NAMALWA (cell line): ENCODE measurements at regions not wholly inside any gene's neighbourhood (a gene's known extent, or its start where the extent isn't known, plus 50 kb on each side); places are given as distances from the start of the nearest gene placed in this dataset.

ENCODE experiments used
- DNase-seq: peaks from one replicate; pipeline ENCODE4 v3.0.0-alpha.2; 2015; ENCODE audit warnings: low spot score

DNA sequence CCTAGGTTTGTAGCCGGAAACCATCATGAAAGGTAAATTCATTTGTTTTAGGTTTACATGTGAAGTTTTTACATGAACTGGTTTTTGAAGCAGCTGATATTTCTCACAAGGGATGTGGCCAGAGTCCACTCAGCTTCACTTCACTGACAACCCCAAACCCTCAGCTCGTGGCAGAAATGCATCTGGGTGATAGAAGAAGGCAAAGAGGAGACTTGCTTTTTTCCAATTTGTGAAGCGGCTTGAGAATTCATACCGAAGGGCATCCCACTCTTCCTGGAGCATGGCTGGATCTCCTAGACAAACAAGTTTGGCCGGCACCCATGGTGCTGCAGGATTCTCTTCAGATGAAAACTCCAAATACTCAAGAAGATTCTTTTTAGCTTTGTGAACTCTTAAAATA lies 392.8 kb upstream of the CNR1 start:
- no peak for DNase-seq

DNA sequence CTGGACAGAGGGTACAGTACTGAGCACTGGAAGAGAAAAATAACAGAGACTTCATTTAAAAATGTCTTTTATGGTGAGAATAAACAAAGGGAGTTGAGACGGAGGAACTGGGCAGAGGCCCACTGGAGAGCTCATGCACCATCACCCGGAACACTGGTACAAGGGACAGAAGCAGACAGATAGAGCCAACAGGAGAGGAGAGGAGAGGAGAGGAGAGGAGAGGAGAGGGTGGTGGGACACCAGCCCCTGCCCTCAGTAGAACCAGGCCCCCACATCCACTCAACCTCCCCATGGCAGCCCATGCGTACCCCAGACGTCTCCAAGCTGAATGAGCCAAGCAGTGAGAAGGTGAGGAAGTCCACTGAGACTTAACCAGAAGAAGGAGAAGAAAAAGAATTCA lies 390.5 kb upstream of the CNR1 start:
- DNase-seq = no peak

DNA sequence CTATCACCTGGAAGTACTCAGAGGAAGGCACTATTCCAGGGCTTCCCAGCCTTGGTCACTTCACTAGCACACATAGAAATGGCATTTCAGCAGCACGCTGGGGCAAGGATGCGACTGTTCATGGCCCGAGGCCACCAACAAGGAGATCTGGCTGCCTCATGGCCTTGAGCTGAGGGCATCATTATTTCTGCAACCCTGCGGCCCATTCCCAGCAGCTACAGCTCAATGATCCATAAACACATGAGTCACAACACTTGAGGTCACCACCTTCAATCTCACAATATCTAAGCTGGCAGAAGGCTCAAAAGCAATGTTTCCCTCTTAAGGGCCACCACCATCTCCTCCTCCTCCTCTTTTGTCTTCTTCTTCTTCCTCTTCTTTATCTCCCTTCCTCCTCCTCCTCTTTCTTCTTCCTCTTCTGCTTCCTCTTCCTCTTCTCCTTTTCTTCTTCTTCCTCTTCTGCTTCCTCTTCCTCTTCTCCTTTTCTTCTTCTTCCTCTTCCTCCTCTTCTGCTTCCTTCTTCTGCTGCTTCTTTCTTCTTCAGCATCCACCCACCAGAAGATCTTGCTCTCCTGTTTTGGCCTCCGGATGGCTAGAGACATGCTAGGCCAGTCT lies 382.9 kb upstream of the CNR1 start:
- DNase-seq = no peak

DNA sequence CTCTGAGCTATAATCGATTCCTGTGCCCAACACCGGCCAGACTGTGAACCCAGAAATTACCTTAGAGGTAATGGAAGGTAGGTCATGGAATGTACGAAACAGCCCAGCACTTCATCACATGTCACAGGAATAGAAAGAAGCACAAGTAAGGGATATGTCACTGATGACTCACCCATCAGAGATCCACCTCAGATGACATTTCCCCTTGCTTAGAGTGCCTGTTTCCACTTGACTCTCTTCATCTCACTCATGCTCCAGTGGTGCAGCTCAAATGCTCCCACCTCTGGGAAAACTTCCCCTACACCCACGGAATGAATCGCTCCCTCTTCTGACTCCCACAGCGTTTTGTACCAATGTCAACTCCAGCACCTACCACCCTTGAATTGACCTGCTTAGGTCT lies 381.6 kb upstream of the CNR1 start:
- no peak for DNase-seq

DNA sequence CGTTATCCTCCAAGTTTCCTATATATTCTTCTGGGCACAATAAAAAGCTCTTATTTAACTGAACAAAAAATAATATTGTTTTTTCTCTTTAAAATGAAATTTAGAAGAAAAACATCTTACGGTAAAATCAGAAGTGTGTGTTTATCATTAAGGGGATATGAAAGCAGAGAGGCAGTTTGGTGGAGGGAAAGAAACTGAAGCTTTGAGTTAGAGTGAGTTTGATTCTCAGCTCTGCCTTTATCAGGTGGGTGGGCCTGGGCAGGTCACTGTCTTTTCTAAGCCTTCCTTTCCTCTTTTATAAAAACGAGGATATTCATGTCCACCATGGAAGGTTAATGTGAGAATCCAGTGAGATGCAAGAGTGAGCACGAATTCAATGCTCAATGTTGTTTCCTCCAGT lies 379.8 kb upstream of the CNR1 start:
- no peak for DNase-seq

DNA sequence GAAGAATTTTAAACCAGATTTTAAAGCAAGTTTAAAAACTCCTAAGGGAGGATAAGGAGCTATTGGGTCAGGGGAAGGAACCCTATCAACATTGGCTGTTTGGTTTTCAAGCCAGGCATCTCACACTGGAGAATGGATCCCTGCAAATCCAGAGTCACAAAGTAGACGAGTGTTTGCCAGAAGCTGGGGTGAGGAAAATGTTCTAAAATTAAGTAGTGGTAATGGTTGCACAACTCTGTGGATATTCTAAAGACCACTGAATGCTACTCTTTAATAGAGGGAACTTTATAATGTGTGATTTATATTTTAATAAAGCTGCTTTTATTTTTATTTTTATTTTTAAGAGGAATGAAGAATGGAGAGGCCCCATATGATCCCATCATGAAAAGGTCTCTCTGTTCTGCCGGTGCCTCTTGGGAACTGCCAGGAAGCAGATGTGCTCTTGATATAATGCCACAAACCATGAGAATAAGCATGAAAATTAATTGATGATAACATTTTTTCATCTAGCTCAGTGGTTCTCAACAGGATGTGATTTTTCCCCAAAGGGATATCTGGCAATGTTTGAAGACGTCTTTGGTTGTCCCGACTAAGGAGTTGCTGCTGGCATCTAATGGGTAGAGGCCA lies 379.0 kb upstream of the CNR1 start:
- DNase-seq = no peak

DNA sequence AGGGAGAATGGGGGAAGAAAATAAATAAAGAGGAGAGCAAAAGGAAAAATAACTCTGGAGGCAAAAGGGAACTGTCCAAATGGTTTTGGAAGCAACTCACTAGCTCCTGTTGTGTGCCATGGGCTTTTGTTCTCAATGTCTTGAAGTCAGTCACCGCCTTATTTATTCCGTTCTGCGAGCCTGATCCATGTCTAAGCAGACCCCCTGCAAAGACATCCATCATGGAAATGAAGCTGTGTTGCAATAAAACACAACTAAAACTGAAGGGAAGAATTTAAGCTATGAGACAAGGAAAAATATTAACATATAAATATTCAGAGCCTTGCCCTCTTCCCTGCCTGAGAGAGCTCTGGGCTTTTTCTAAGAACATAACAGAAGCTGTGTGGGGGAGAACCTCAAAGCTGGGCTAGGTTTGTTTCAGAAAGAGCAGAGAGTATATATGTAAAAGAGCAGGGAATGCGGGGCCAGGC lies 373.2 kb upstream of the CNR1 start:
- no peak for DNase-seq

DNA sequence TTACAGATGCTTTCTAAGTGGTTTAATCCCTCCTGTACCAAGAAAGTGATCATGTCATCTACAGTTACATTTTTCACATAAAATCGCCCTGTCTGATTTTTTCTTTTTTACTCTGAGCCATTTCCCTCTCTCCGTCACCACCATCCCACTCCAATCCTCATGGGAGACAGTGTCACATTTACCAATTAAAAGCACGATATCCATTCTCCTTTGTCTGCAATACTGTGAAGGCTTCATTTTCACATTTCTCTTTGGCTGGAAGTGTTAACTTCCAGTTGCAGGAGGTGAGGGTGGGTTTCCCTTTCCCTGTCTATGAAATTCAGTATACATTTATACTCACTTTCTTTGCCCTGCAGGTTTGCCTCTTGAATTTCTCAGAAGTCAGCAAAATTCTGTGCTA lies 372.7 kb upstream of the CNR1 start:
- DNase-seq = no peak

DNA sequence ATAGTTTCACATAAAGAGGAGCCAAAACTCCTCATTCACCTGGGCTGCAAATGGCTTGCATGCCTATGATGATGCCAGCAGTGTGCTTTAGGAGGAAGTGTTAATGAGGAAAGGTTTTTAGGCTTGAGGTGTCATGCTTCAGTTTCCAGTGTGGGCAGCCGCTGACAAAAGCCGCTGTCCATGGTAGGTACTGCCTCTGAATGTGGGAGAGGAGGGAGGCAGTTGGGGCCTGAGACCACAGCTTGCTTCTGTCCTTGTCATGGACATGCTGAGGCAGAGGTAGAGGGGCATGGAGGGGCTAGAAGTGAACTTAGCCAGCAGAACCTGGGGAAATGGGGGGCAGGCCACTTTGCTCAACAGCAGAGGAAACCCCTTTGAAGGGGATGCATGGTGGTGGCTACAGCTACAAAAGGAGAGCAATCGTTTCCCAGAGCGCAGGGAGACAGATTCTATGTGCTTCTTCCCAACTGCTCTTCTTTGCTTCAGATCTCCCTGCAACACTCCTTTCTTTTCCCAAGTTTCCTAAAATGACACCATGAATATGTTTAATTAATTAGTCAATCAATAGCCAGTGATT lies 372.1 kb upstream of the CNR1 start:
- DNase-seq = peak; percentile 6

DNA sequence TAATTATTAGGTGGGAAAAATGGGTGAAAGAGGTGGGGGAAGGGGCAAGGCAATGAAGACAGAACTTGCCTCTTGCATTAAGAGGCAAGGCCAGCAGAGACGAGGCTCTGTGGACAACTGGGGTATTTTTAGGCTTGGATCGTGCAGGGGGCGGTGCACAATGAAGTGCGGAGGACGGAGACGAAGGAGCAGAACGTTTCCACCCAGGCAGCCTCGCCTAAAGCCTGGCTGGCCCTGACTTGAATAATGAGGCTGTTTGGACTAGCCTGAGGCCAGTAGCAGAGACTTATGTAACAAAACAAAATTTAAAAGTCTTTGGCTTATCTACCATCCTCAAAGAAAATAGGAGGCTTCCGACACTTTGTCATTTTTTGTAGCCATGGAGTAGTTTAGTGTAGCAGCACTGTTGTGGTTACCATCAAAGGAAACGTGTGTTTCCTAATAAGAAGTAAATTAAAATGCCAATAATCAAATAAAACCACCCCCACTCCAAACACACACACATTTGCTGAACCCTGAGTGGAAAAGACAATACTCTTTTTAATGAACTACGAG lies 370.0 kb upstream of the CNR1 start:
- no peak for DNase-seq

DNA sequence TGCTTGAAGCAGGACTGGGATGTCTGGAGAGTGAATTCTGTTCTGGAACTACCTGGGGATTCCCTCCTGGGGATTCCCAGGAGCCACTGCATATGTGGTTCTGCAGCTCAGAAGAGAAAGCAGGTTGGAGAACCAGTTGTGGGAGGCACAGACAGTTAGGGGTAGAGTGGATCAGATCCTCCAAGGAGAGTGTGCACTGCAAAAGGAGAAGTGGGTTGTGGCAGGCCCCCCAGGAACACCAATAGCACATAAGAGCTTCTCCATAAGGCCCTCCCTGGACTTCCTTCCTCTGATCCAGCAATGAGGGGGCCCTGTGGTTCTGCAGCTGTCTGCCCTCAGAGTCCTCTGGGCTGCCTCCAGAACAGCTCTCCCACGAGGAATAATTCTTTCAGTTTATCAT lies 369.2 kb upstream of the CNR1 start:
- DNase-seq = no peak

DNA sequence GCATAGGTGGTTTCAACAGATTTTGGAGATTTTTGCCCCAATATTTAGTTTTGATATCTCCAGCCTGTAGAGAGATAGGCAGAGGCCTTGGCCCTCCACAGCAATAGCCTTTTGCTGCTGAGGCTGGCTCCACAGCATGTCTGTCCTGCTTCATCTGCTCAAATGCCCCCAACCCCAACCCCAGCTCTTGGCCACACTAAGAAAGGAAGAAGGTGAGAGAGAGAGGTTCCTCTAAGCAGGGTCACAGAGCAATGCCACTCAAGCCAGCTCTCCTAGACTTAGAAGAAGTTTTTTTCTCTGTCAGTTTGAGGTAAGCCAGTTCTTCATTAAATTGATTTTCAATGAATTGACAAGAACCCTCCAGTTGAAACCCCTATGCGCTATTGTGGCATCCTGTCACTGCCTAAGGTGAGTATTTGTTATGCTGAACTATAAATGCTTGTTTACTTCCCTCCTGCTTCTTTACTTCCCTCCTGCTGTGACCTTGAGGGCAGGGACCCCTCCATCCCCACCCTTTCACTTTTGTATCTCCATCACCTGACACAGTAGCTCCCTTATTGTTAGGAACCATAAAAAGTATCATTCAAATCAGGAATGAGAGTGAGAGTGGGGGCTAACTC lies 366.2 kb upstream of the CNR1 start:
- no peak for DNase-seq

DNA sequence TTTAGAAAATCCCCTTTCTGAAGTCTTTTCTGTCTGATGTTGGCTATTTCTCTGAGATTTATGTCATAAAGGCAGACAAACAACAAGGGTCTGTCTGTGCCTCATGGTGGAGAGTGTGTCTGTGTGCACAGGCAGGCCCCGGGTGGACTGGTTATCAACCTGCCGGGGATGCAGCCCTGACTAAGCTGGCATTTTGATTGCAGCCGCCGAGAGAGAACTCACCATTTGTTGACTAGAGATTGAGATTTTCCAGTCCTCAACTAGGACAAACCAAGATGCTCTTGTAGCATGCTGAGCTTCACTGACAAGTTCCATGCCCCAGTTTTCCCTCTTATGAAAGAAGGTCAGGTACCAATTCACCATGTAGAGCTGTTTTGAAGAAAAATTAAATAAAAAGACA lies 363.6 kb upstream of the CNR1 start:
- DNase-seq = no peak

DNA sequence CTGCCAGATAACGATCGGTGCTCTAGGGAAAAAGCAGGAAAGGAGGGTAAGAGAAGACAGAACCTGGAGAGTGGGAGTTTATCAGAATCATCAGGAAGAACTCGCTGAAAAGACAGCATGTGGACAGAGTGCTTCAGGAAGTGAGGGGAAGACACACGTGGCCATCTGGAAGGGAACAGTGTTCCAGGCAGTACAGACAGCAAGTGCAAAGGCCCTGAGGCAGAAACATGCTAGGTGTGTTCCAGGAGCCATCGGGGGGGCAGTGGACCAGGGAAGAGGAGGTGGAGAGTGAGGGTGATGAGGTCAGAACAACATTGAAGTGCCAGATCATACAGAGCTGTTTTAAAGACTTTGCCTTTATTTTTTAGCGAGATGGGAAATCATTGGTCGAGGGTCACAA lies 354.3 kb upstream of the CNR1 start:
- DNase-seq = no peak

DNA sequence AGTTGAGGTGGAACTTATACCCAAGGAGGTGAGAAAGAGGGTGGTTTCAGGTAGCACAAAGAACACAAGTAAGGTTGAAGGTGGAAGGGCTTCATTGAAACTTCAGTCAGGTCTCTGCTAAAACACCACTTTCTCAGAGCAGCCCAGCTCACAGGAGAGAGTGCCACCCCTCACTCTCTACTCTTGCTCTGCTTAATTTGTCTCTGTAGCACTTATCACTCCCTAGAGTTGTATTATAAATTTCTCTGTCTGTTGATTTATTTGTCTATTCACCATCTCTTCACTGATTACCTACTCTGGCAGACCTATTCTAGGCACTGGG lies 353.8 kb upstream of the CNR1 start:
- DNase-seq = no peak

DNA sequence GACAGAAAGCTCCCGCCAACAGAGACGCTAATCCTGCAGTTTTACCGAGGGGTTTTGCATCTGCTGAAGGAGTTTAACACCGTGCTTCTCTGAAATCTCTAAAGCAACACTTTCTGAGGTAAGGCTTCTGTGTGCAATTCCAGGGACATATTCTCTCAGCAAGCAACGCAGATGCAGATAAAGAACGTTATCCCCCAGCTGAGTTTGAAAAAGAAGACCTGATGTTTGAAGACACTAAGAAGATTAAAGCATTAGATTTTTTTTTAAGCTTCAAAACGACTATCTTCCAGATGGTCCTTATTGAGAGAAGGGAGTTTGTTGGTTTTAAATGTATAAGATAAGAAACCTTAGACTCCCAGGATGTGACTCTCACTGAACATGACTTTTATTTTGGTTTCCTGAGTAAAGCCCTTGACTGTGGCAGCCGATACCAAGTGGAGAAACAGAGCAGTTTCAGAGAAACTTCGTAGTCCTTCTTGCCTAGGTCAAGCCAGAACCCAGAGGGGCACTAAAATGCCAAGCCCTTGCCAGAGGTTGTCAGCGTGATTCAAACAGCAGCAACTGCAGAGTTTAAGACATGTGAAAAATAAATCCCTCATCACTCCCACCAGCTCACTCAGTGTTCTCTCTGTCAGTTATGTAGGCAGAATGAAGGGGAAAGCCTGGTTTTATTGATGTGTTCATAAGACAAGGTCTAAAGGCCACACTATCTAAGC lies 353.3 kb upstream of the CNR1 start:
- DNase-seq = no peak

DNA sequence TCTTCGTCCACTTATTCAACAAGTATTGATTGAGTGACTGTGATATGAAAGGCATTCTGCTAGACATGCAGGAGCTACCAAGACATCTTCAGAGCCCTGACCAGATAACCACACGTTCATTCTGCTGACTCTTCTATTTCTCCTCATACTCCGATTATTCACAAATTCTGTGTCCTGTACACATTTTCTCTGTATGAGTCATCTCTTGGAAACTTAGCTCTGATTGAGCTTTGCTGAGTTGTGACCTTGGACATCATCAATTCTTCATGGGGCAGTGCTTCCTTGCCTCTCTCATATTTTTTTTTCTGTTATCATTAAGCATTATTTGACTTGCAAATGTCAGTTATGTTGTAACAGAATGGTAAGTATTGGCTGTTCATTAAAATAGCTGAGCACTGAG lies 351.6 kb upstream of the CNR1 start:
- no peak for DNase-seq

DNA sequence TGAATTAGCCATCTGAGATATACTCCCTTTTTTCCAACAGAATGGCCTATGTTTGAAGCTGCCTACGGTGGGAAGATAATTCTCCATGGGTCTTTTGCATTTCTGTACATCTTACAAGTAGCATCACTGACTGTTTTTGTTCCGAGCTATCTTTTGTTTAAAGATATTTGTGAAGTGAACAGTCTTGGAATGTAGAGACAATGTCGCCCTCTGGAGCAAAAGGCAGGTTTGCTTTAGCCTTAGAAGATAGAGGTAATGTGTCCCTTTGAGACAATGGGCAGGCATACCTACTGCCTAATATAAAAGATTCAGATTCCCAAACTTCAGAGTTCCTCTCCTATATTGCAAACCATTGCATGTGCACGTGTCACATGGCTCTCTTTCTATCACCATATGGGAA lies 347.8 kb upstream of the CNR1 start:
- DNase-seq = no peak

DNA sequence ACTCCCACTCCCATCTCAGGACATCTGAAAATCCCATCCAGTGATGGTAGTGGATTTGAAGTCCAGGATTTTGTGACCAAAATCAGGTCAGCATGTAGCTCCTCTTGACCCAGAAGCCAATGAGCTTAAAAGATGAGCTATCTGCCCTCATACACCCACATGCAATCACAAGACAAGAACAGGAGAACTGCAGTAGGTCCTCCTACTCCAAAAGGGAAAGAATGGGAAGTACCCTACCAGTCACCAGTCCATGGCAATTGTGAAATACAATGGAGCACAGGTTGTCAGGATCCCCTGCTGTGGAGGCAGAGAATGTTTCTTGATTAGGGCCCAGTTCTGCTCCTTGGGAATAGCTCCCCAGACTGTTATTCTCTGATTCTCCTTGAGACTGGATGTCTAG lies 347.3 kb upstream of the CNR1 start:
- no peak for DNase-seq

DNA sequence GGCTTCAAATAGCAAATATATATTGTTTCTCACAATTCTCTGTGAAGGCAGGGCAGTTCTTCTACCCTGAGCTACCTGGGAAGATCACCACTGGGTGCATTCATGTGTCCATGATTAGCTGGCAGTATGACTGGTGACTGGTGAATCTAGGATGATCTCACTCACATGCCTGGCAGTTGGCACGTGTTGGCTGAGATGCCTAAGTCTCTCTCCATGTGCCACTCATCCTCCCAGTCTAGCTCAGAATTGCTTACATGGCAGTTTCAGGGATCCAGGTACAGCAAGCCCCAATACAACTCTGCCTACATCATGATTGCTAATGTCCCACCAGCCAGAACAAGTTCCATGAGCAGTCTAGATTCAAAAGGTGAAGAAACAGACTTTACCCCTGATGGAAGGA lies 346.8 kb upstream of the CNR1 start:
- DNase-seq = no peak

DNA sequence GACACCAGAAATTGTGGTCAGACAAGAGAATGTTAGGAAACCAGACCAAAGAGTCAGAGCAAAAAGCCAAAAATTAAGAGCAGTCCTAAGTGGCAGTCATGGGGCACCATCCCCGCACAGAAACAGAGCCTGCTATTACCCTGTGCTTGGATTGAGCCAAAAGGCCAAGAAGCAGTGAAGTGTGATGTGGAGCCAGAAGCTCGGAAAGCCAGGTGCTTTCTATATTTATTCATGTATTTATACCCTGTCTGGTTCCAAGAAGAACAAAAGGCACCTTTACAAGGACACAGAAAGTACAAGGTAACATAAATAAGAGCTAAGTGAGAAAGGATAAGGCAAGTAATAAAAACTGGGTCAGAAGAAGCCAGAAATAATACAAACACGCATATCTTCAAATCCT lies 336.2 kb upstream of the CNR1 start:
- no peak for DNase-seq

DNA sequence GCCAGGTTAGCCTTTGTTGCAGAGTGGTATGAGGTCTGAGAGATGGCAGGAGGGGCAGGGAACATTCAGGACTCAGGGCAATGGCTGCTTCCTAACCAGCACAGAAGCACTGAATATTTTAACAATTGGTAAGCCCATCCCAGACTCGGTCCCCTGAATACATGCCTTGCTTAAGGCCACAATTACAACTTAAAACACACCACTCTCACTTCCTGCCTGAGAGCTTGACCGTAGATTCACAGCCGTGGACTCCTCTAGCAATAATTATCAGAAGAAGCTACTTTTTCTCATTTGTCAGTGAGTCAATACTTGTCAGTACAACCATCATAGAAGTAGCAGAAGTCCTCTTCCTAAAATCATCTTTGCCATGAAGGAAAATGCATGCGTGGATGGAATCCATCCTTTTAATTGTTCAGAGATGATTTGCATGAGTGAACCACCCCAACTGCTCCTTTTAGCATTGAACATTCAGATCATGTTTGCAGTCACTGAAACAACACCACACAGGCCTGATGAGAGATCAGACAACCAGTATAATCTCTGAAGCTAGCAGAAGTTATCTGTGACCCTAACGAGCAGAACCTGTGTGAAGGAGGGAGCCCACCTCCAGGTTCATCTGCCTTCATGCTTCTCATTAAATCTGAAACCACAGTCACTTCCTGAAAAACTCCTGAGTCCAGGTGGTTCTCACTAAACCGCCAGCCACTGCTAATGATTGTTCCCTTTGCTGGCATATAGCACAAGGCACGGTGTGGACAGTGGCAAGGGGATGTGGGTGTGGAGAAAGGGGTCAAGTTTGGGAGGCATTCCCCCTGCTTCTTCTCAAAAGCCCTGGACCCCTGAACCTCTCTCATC lies 333.9 kb upstream of the CNR1 start:
- DNase-seq = peak; percentile 36
